Cardiac muscle cell (in vitro differentiated cells and primary cell): ENCODE measurements at regions not wholly inside any gene's neighbourhood (a gene's known extent, or its start where the extent isn't known, plus 50 kb on each side); places are given as distances from the start of the nearest gene placed in this dataset.

ENCODE experiments used
- DNase-seq, 2 donors: peaks; one replicate each; pipeline versions ENCODE4 v3.0.0 to v3.0.0-alpha.2; 2010 to 2017; ENCODE audit warnings: low read depth in 1 of 2, low spot score in 1 of 2
- H3K27ac ChIP-seq: fragments of 200-600 bp; sonication (generic); 2 replicates; pipeline ENCODE4 v1.5.1; 2016
- H3K27me3 ChIP-seq: fragments of 200-600 bp; sonication (generic); 2 replicates; pipeline ENCODE4 v1.6.0; 2016; ENCODE audit warnings: control low read depth
- H3K36me3 ChIP-seq: fragments of 200-600 bp; sonication (generic); 2 replicates; pipeline ENCODE4 v1.5.1; 2016; ENCODE audit warnings: control low read depth
- H3K4me1 ChIP-seq: fragments of 200-600 bp; sonication (generic); 2 replicates; pipeline ENCODE4 v1.8.1; 2017; ENCODE audit warnings: low read depth, mild to moderate bottlenecking, mixed run types
- H3K4me3 ChIP-seq: fragments of 200-600 bp; sonication (generic); 2 replicates; pipeline ENCODE4 v1.5.1; 2016; ENCODE audit warnings: mild to moderate bottlenecking
- H3K9me3 ChIP-seq: fragments of 200-600 bp; sonication (generic); 2 replicates; pipeline ENCODE4 v1.5.1; 2017; ENCODE audit warnings: low read depth, mild to moderate bottlenecking, control low read depth
- TF ChIP-seq, protein P1 (sequence below): IDR thresholded peaks from 2 replicates; pipeline ENCODE4 v1.5.1; 2012; ENCODE audit warnings: low read depth, mild to moderate bottlenecking, low read length

DNA sequence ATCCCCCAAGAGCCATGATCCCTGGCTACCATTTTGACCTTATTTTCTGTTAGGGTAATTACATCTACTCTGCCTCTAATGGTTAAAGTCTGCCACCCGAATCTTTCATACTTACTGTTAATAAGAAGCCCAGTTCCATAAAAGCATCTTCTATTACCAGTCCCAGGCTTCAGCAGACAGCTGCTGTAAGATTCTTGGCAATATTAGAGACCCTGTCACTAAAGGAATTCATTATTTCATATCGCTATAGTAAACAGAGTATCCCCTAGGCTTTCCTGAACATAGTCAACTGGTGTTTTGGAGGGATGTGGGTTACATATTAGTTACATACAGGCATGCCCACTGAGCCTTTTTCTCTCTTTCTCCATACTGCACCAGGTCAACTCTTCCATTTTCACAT is 608.7 kb upstream of the SEMA6A start:
- TF ChIP-seq, protein P1, sequence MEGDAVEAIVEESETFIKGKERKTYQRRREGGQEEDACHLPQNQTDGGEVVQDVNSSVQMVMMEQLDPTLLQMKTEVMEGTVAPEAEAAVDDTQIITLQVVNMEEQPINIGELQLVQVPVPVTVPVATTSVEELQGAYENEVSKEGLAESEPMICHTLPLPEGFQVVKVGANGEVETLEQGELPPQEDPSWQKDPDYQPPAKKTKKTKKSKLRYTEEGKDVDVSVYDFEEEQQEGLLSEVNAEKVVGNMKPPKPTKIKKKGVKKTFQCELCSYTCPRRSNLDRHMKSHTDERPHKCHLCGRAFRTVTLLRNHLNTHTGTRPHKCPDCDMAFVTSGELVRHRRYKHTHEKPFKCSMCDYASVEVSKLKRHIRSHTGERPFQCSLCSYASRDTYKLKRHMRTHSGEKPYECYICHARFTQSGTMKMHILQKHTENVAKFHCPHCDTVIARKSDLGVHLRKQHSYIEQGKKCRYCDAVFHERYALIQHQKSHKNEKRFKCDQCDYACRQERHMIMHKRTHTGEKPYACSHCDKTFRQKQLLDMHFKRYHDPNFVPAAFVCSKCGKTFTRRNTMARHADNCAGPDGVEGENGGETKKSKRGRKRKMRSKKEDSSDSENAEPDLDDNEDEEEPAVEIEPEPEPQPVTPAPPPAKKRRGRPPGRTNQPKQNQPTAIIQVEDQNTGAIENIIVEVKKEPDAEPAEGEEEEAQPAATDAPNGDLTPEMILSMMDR = no peak
- Histone ChIP-seq H3K27ac (no peak overlapping the region), H3K36me3 (no peaks in the 10 kb centered on the region), H3K4me1 (no peaks in the 10 kb centered on the region), H3K27me3 (no peaks in the 10 kb centered on the region), H3K4me3 (no peak overlapping the region), H3K9me3 (no peaks in the 10 kb centered on the region)
- no peak for DNase-seq

DNA sequence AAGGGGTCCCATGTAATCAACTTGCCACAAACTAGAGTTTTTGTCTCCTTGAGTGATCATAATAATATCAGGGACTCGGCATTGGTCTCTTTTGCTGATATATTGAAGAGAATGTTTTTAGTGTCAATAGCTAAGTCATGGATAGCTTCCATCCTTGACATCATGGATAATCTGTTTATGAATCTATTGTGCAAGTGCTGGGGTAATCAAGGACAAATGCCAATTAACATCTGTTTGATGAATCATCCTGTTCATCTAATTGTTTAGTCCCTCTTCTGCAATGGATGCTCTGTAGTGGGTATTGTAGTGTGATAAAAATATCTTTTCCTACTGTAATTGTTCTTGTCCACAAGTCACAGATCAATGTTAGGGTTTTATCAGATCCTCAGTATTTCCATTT is 607.5 kb upstream of the SEMA6A start:
- TF ChIP-seq, protein P1 = no peak
- H3K9me3 ChIP-seq = no peaks in the 10 kb centered on the region
- H3K27me3 ChIP-seq = no peaks in the 10 kb centered on the region
- no peaks in the 10 kb centered on the region for H3K36me3 ChIP-seq
- no peak overlapping the region for H3K4me3 ChIP-seq
- no peaks in the 10 kb centered on the region for H3K4me1 ChIP-seq
- H3K27ac ChIP-seq = no peak overlapping the region
- no peak for DNase-seq

DNA sequence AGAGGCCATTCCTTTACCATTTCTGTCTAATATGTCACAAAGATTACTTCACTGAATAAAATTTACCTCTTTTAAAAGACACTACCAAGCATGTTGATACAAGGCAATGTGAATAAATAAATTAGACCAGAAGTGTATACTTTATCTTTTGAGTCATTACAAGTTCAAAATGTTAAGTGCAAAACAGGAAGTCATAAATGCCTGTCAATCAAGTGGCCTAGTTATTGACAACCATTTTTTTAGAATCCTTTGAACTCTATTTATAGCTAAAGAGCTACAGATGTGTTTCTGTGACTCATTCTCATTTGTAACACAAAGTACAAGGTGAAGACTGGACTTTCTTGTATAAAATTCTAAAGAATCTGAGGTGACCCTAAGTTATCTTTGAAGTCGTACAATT is 602.7 kb upstream of the SEMA6A start:
- TF ChIP-seq, protein P1 = no peak
- H3K36me3 ChIP-seq = no peaks in the 10 kb centered on the region
- H3K27me3 ChIP-seq = no peaks in the 10 kb centered on the region
- no peak for DNase-seq
- H3K27ac ChIP-seq = no peak overlapping the region
- H3K4me1 ChIP-seq = no peaks in the 10 kb centered on the region
- no peak overlapping the region for H3K4me3 ChIP-seq
- no peaks in the 10 kb centered on the region for H3K9me3 ChIP-seq

DNA sequence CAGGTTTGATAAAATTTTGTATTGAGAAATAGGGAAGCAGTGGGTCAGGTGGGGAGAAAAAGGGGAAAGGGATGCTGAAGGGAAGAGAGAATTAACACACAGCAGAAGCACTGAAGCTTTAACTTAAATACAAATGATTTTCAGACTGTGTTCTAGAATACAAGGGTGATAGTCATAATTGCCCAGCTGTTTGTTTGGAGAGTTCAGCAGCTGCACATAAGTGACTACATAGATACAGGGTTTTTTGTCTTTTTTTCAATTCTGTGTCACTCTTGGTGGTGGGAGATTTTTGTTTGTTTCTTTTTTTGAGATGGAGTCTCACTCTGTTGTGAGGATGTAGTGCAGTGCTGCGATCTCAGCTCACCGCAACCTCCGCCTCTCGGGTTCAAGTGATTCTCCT is 590.4 kb upstream of the SEMA6A start:
- Histone ChIP-seq H3K27ac (no peak overlapping the region), H3K4me1 (no peaks in the 10 kb centered on the region), H3K36me3 (no peaks in the 10 kb centered on the region), H3K27me3 (no peaks in the 10 kb centered on the region), H3K9me3 (no peaks in the 10 kb centered on the region), H3K4me3 (no peak overlapping the region)
- TF ChIP-seq, protein P1 = no peak
- no peak for DNase-seq

DNA sequence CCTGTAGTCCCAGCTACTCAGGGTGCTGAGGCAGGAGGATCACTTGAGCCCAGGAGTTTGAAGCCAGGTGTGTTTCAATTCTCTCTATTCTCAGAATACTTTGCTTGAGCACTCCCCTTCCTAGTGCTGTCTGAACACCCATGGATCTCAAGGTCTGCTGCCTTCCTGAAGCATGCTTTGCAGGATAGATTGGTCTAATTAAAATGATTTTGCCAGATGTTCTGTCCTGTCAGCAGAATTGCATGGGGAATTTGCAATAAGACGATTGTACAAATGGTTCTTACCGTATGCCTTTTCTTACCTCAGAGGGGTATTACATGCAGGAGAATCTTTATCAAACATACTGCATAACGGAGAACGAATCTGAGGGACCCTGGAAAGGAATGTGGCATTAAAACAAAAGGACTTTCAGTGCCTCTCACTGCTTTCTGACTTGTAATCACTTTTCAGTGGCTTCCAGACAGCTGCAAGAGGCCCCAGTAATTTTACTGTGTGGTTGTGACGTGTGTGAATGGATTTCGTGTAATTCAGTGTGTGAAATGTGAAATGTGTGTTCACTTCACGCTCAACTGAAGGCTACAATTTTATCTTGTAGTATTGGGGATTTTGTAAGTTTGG is 587.2 kb upstream of the SEMA6A start:
- no peaks in the 10 kb centered on the region for H3K9me3 ChIP-seq
- TF ChIP-seq, protein P1 = no peak
- H3K27ac ChIP-seq = no peak overlapping the region
- peak in 1 of 2 donors; percentile 2 for DNase-seq
- H3K4me3 ChIP-seq = no peak overlapping the region
- H3K27me3 ChIP-seq = no peaks in the 10 kb centered on the region
- no peaks in the 10 kb centered on the region for H3K4me1 ChIP-seq
- no peaks in the 10 kb centered on the region for H3K36me3 ChIP-seq
